HepG2 (cell line): ENCODE measurements at regions not wholly inside any gene's neighbourhood (a gene's known extent, or its start where the extent isn't known, plus 50 kb on each side); places are given as distances from the start of the nearest gene placed in this dataset.

ENCODE experiments used
- ATAC-seq: fragments of 200-7000 bp; cut with Tn5 transposase; 3 replicates; pipeline ENCODE4 v1.9.1; 2020; ENCODE audit warnings: mild to moderate bottlenecking, moderate library complexity
- BruUV-seq: library from RNA; stranded (reverse); fragments of 400-500 nt; replicated peaks from 2 replicates; lab custom pipeline; 2021; lab: Mats Ljungman, UMichigan
- CTCF ChIA-PET: fragments of 300-600 bp; formaldehyde crosslinking; extraction: SDS; loops from one replicate; lab custom pipeline; 2021; ENCODE audit warnings: low total read pairs, inconsistent platforms, low intra/inter-chr PET ratio; lab: Yijun Ruan, JAX
- POLR2A ChIA-PET: fragments of 350-600 bp; sonication (Branson Sonifier 250); formaldehyde crosslinking; loops from one replicate; lab custom pipeline; 2020; ENCODE audit warnings: antibody characterized with exemption, inconsistent platforms; lab: Yijun Ruan, JAX
- DNase-seq: peaks from one replicate; pipeline ENCODE4 v3.0.0-alpha.2; 2015; ENCODE audit warnings: low spot score
- FAIRE-seq: peaks from 3 replicates; lab custom pipeline; 2011; peaks lifted over from hg19 to GRCh38; lab: Jason Lieb, UNC
- H2AFZ ChIP-seq: one replicate; pipeline ENCODE4 v1.6.1; 2011; ENCODE audit warnings: low read length, inconsistent platforms
- H3K27ac ChIP-seq: fragments of 300-600 bp; 3 replicates; pipeline ENCODE4 v1.8.0; 2011; ENCODE audit warnings: mixed run types, mild to moderate bottlenecking, mixed read lengths, low read length, inconsistent platforms; ENCODE audit not compliant: insufficient read depth; ENCODE audit errors: extremely low read length
- H3K27me3 ChIP-seq, 2 experiments: fragments of 200-600 bp in 1 of 2; 2 replicates in 1 of 2; 3 replicates in 1 of 2; pipeline versions ENCODE4 v1.6.0 to v1.8.0; 2011; ENCODE audit warnings: low read length in 2 of 2, mild to moderate bottlenecking in 2 of 2, moderate library complexity in 2 of 2, inconsistent platforms in 1 of 2; ENCODE audit not compliant: insufficient read depth in 2 of 2, control insufficient read depth in 1 of 2
- H3K36me3 ChIP-seq, 2 experiments: fragments of 200-600 bp in 1 of 2; replicated peaks in 1 of 2; 2 replicates in 1 of 2; 3 replicates in 1 of 2; pipeline versions ENCODE4 v1.5.1 to v1.8.0; 2011; ENCODE audit warnings: low read length in 2 of 2, inconsistent platforms in 1 of 2; ENCODE audit not compliant: insufficient read depth in 2 of 2, control insufficient read depth in 1 of 2
- H3K4me1 ChIP-seq: 2 replicates; pipeline ENCODE4 v1.5.1; 2012; ENCODE audit warnings: low read length, inconsistent platforms; ENCODE audit not compliant: insufficient read depth
- H3K4me2 ChIP-seq: 2 replicates; pipeline ENCODE4 v1.6.0; 2011; ENCODE audit warnings: low read depth, low read length, inconsistent platforms
- H3K4me3 ChIP-seq, 3 experiments: fragments of 200-600 bp in 1 of 3; sonication (generic), shearing (Covaris generic) in 1 of 3; replicated peaks in 1 of 3; 2 replicates each; pipeline ENCODE4 v1.5.1; 2011 to 2016; ENCODE audit warnings: low read length in 3 of 3, inconsistent platforms in 2 of 3, low read depth in 2 of 3, mild to moderate bottlenecking in 2 of 3, control low read depth in 1 of 3, mixed read lengths in 1 of 3; ENCODE audit not compliant: insufficient read depth in 1 of 3
- H3K79me2 ChIP-seq: one replicate; pipeline ENCODE4 v1.6.1; 2011; ENCODE audit warnings: low read length, inconsistent platforms; ENCODE audit not compliant: insufficient read depth
- H3K9ac ChIP-seq: 2 replicates; pipeline ENCODE4 v1.6.0; 2011; ENCODE audit warnings: mild to moderate bottlenecking, low read depth, low read length, inconsistent platforms; ENCODE audit not compliant: insufficient read depth
- H3K9me3 ChIP-seq: 2 replicates; pipeline ENCODE4 v1.5.1; 2012; ENCODE audit warnings: mild to moderate bottlenecking, low read length
- H4K20me1 ChIP-seq: 2 replicates; pipeline ENCODE4 v1.6.0; 2011; ENCODE audit warnings: inconsistent platforms, mild to moderate bottlenecking, low read length, moderate library complexity; ENCODE audit not compliant: insufficient read depth
- HOXA5 ChIP-seq: sonication (generic); formaldehyde crosslinking; IDR thresholded peaks from 2 replicates; pipeline ENCODE4 v1.4.0; 2020; ENCODE audit warnings: missing genetic modification reagents
- KDM4B ChIP-seq: sonication (generic); formaldehyde crosslinking; IDR thresholded peaks from 2 replicates; pipeline ENCODE4 v1.4.0; 2020; ENCODE audit warnings: missing genetic modification reagents
- RNF2 ChIP-seq: fragments of 450-650 bp; conservative IDR thresholded peaks from 2 replicates; pipeline ENCODE4 v1.6.1; 2016; ENCODE audit warnings: low read depth
- U2AF2 ChIP-seq: fragments of 200-400 bp; formaldehyde crosslinking; IDR thresholded peaks from 2 replicates; pipeline ENCODE4 v1.6.1; 2017; ENCODE audit warnings: low read depth, mild to moderate bottlenecking, low read length
- ZNF543 ChIP-seq: sonication (generic); formaldehyde crosslinking; IDR thresholded peaks from 2 replicates; pipeline ENCODE4 v1.4.0; 2020; ENCODE audit warnings: mild to moderate bottlenecking, missing genetic modification reagents
- ZNF724P ChIP-seq: sonication (generic); formaldehyde crosslinking; IDR thresholded peaks from 2 replicates; pipeline ENCODE4 v1.8.0; 2022; ENCODE audit warnings: missing genetic modification reagents, borderline replicate concordance
- WGBS: methylation state at CpG from one replicate; pipeline ENCODE4 v1.1.6; 2017; ENCODE audit warnings: low lambda C conversion rate; 5-methylcytosine and 5-hydroxymethylcytosine counted together
- in situ Hi-C: cut with HindIII; loops from 2 replicates; pipeline ENCODE4 v1.10.0; 2017; ENCODE audit warnings: low pct_unique_long_range_greater_than_20kb; ENCODE audit not compliant: extremely low pct_ligation_motif_present
- intact Hi-C: fragments of 100-400 bp; cut with micrococcal nuclease; formaldehyde crosslinking; loops from one replicate; pipeline ENCODE4 v1.10.0; 2022; ENCODE audit not compliant: unreplicated experiment
- TF ChIP-seq, protein P1 (sequence below): sonication (generic); formaldehyde crosslinking; IDR thresholded peaks from 2 replicates; pipeline ENCODE4 v1.4.0; 2020; ENCODE audit warnings: missing genetic modification reagents, borderline replicate concordance
- TF ChIP-seq, protein P2 (sequence below): sonication (generic); formaldehyde crosslinking; IDR thresholded peaks from 2 replicates; pipeline ENCODE4 v1.4.0; 2020; ENCODE audit warnings: missing genetic modification reagents
- TF ChIP-seq, protein P3 (sequence below): sonication (generic); formaldehyde crosslinking; IDR thresholded peaks from 2 replicates; pipeline ENCODE4 v1.8.0; 2022; ENCODE audit warnings: mild to moderate bottlenecking, missing genetic modification reagents, moderate library complexity
- TF ChIP-seq, protein P4 (sequence below): sonication (generic); formaldehyde crosslinking; IDR thresholded peaks from 2 replicates; pipeline ENCODE4 v1.4.0; 2020; ENCODE audit warnings: missing genetic modification reagents
- TF ChIP-seq, protein P5 (sequence below): sonication (generic); formaldehyde crosslinking; IDR thresholded peaks from 2 replicates; pipeline ENCODE4 v1.4.0; 2020; ENCODE audit warnings: low read depth, missing genetic modification reagents

DNA sequence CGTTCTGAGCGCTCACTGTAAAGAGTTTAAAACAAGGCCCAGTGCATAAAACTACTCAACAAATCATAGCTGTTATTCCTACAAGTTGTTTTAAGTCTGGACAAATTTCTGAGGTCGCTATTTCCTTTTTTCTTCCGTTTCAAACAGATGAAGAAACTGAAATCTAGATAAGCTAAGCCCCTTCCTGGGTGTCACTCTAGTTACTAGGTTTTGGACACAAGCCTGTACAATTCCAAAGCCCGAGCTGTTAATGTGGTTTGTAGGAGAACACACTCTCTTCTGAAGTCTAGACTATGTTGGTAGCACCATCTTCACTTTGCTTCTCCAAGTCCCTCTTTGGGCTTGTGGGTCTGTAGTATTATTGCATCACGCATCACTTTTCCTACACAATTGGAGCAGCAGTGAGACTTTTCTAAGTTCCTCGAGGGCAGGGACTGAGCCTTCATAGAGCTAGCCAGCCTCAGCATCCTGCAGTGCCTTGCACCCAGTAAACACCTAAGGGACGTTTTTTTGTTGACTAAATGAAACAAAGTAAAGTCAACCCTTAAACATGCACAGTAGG is 142.6 kb upstream of the PROK2 start:
- FAIRE-seq (no peak), ATAC-seq (no peak), DNase-seq (no peak)
- WGBS, result 14% methylated on average over 8 of the region's 8 CpGs
- no peaks in the 10 kb centered on the region for H3K36me3 ChIP-seq
- H3K27ac ChIP-seq, result no peak overlapping the region
- no peaks in the 10 kb centered on the region for H3K9me3 ChIP-seq
- intact Hi-C loops (no loop called here), in situ Hi-C loops (no loop called here)
- H2AFZ ChIP-seq, result no peak overlapping the region
- POLR2A ChIA-PET, result no interaction called here
- CTCF ChIA-PET, result no interaction called here
- no peak overlapping the region for H3K9ac ChIP-seq
- no TSS peak for BruUV-seq
- H3K4me2 ChIP-seq, result no peak overlapping the region
- H3K27me3 ChIP-seq, result no peaks in the 10 kb centered on the region; a peak in 3 of 5 replicates
- H3K4me1 ChIP-seq, result no peaks in the 10 kb centered on the region
- no peaks in the 10 kb centered on the region for H3K79me2 ChIP-seq
- no peaks in the 10 kb centered on the region for H4K20me1 ChIP-seq
- H3K4me3 ChIP-seq, result no peak overlapping the region
- TF ChIP-seq, protein P1, sequence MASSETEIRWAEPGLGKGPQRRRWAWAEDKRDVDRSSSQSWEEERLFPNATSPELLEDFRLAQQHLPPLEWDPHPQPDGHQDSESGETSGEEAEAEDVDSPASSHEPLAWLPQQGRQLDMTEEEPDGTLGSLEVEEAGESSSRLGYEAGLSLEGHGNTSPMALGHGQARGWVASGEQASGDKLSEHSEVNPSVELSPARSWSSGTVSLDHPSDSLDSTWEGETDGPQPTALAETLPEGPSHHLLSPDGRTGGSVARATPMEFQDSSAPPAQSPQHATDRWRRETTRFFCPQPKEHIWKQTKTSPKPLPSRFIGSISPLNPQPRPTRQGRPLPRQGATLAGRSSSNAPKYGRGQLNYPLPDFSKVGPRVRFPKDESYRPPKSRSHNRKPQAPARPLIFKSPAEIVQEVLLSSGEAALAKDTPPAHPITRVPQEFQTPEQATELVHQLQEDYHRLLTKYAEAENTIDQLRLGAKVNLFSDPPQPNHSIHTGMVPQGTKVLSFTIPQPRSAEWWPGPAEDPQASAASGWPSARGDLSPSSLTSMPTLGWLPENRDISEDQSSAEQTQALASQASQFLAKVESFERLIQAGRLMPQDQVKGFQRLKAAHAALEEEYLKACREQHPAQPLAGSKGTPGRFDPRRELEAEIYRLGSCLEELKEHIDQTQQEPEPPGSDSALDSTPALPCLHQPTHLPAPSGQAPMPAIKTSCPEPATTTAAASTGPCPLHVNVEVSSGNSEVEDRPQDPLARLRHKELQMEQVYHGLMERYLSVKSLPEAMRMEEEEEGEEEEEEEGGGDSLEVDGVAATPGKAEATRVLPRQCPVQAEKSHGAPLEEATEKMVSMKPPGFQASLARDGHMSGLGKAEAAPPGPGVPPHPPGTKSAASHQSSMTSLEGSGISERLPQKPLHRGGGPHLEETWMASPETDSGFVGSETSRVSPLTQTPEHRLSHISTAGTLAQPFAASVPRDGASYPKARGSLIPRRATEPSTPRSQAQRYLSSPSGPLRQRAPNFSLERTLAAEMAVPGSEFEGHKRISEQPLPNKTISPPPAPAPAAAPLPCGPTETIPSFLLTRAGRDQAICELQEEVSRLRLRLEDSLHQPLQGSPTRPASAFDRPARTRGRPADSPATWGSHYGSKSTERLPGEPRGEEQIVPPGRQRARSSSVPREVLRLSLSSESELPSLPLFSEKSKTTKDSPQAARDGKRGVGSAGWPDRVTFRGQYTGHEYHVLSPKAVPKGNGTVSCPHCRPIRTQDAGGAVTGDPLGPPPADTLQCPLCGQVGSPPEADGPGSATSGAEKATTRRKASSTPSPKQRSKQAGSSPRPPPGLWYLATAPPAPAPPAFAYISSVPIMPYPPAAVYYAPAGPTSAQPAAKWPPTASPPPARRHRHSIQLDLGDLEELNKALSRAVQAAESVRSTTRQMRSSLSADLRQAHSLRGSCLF, result no peak
- TF ChIP-seq U2AF2 (no peak), HOXA5 (no peak), KDM4B (CRISPR knock-in tag) (no peak), ZNF543 (no peak), ZNF724P (CRISPR knock-in tag) (no peak), RNF2 (no peak)
- TF ChIP-seq, protein P2, sequence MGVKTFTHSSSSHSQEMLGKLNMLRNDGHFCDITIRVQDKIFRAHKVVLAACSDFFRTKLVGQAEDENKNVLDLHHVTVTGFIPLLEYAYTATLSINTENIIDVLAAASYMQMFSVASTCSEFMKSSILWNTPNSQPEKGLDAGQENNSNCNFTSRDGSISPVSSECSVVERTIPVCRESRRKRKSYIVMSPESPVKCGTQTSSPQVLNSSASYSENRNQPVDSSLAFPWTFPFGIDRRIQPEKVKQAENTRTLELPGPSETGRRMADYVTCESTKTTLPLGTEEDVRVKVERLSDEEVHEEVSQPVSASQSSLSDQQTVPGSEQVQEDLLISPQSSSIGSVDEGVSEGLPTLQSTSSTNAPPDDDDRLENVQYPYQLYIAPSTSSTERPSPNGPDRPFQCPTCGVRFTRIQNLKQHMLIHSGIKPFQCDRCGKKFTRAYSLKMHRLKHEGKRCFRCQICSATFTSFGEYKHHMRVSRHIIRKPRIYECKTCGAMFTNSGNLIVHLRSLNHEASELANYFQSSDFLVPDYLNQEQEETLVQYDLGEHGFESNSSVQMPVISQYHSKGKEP (CRISPR knock-in tag), result no peak
- TF ChIP-seq, protein P3, sequence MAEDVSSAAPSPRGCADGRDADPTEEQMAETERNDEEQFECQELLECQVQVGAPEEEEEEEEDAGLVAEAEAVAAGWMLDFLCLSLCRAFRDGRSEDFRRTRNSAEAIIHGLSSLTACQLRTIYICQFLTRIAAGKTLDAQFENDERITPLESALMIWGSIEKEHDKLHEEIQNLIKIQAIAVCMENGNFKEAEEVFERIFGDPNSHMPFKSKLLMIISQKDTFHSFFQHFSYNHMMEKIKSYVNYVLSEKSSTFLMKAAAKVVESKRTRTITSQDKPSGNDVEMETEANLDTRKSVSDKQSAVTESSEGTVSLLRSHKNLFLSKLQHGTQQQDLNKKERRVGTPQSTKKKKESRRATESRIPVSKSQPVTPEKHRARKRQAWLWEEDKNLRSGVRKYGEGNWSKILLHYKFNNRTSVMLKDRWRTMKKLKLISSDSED (CRISPR knock-in tag), result no peak
- TF ChIP-seq, protein P4, sequence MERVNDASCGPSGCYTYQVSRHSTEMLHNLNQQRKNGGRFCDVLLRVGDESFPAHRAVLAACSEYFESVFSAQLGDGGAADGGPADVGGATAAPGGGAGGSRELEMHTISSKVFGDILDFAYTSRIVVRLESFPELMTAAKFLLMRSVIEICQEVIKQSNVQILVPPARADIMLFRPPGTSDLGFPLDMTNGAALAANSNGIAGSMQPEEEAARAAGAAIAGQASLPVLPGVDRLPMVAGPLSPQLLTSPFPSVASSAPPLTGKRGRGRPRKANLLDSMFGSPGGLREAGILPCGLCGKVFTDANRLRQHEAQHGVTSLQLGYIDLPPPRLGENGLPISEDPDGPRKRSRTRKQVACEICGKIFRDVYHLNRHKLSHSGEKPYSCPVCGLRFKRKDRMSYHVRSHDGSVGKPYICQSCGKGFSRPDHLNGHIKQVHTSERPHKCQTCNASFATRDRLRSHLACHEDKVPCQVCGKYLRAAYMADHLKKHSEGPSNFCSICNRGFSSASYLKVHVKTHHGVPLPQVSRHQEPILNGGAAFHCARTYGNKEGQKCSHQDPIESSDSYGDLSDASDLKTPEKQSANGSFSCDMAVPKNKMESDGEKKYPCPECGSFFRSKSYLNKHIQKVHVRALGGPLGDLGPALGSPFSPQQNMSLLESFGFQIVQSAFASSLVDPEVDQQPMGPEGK (CRISPR knock-in tag), result no peak
- TF ChIP-seq, protein P5, sequence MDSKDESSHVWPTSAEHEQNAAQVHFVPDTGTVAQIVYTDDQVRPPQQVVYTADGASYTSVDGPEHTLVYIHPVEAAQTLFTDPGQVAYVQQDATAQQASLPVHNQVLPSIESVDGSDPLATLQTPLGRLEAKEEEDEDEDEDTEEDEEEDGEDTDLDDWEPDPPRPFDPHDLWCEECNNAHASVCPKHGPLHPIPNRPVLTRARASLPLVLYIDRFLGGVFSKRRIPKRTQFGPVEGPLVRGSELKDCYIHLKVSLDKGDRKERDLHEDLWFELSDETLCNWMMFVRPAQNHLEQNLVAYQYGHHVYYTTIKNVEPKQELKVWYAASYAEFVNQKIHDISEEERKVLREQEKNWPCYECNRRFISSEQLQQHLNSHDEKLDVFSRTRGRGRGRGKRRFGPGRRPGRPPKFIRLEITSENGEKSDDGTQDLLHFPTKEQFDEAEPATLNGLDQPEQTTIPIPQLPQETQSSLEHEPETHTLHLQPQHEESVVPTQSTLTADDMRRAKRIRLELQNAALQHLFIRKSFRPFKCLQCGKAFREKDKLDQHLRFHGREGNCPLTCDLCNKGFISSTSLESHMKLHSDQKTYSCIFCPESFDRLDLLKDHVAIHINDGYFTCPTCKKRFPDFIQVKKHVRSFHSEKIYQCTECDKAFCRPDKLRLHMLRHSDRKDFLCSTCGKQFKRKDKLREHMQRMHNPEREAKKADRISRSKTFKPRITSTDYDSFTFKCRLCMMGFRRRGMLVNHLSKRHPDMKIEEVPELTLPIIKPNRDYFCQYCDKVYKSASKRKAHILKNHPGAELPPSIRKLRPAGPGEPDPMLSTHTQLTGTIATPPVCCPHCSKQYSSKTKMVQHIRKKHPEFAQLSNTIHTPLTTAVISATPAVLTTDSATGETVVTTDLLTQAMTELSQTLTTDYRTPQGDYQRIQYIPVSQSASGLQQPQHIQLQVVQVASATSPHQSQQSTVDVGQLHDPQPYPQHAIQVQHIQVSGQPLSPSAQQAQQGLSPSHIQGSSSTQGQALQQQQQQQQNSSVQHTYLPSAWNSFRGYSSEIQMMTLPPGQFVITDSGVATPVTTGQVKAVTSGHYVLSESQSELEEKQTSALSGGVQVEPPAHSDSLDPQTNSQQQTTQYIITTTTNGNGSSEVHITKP (CRISPR knock-in tag), result no peak
